IMR-90 (cell line): ENCODE measurements at regions not wholly inside any gene's neighbourhood (a gene's known extent, or its start where the extent isn't known, plus 50 kb on each side); places are given as distances from the start of the nearest gene placed in this dataset.
"Not testable (repeated sequence)": the region's sequence is repeated elsewhere in the genome, so short reads cannot be mapped to it uniquely, and the experiment has no call there.

Source experiments
- ATAC-seq: fragments of 200-7000 bp; cut with Tn5 transposase; 2 replicates; pipeline ENCODE4 v1.9.1; 2020; ENCODE audit warnings: low read depth, mild to moderate bottlenecking, moderate library complexity
- BruUV-seq: library from RNA; stranded (reverse); fragments of 400-500 nt; replicated peaks from 2 replicates; lab custom pipeline; 2021; lab: Mats Ljungman, UMichigan
- CTCF ChIA-PET: fragments of 300-600 bp; formaldehyde crosslinking; extraction: SDS; loops from one replicate; lab custom pipeline; 2021; ENCODE audit warnings: antibody characterized with exemption; lab: Yijun Ruan, JAX
- POLR2A ChIA-PET: fragments of 300-600 bp; sonication (Branson Sonifier 250); formaldehyde crosslinking; loops from one replicate; lab custom pipeline; 2022; ENCODE audit warnings: antibody characterized with exemption; ENCODE audit not compliant: unreplicated experiment; lab: Charles Lee
- DNase-seq: peaks from one replicate; pipeline ENCODE4 v3.0.0; 2013
- H2AFZ ChIP-seq: replicated peaks from 2 replicates; pipeline ENCODE3; 2013; ENCODE audit warnings: low read length, mild to moderate bottlenecking; ENCODE audit not compliant: poor library complexity
- H2AK5ac ChIP-seq: 2 replicates; pipeline ENCODE4 v1.6.1; 2013; ENCODE audit warnings: low read depth, low read length, inconsistent platforms
- H2AK9ac ChIP-seq: replicated peaks from 2 replicates; pipeline ENCODE3; 2013; ENCODE audit warnings: mild to moderate bottlenecking, low read depth, low read length, moderate library complexity; ENCODE audit not compliant: poor library complexity
- H2BK120ac ChIP-seq: 2 replicates; pipeline ENCODE4 v1.6.1; 2013; ENCODE audit warnings: low read depth, low read length, inconsistent platforms
- H2BK15ac ChIP-seq: 3 replicates; pipeline ENCODE4 v1.6.1; 2013; ENCODE audit warnings: low read depth, low read length, inconsistent platforms
- H2BK20ac ChIP-seq: 2 replicates; pipeline ENCODE4 v1.6.1; 2013; ENCODE audit warnings: low read depth, mild to moderate bottlenecking, inconsistent platforms, low read length, moderate library complexity
- H2BK5ac ChIP-seq: 2 replicates; pipeline ENCODE4 v1.6.1; 2013; ENCODE audit warnings: mild to moderate bottlenecking, low read depth, low read length, inconsistent platforms; ENCODE audit not compliant: poor library complexity, severe bottlenecking
- H3K14ac ChIP-seq: replicated peaks from 2 replicates; pipeline ENCODE4 v1.6.1; 2013; ENCODE audit warnings: low read depth, low read length, inconsistent platforms
- H3K18ac ChIP-seq: 2 replicates; pipeline ENCODE4 v1.6.1; 2013; ENCODE audit warnings: low read depth, low read length, control low read depth
- H3K23ac ChIP-seq: 2 replicates; pipeline ENCODE4 v1.6.1; 2013; ENCODE audit warnings: low read depth, low read length, inconsistent platforms
- H3K27ac ChIP-seq: 2 replicates; pipeline ENCODE4 v1.5.1; 2013; ENCODE audit warnings: mild to moderate bottlenecking, control low read depth, low read length; ENCODE audit not compliant: insufficient read depth
- H3K27me3 ChIP-seq: 2 replicates; pipeline ENCODE4 v1.6.1; 2013; ENCODE audit warnings: low read length; ENCODE audit not compliant: control insufficient read depth, insufficient read depth
- H3K36me3 ChIP-seq: 2 replicates; pipeline ENCODE4 v1.6.1; 2013; ENCODE audit warnings: low read length, mixed read lengths; ENCODE audit not compliant: control insufficient read depth, insufficient read depth
- H3K4ac ChIP-seq: 2 replicates; pipeline ENCODE4 v1.6.1; 2013; ENCODE audit warnings: low read depth, low read length, inconsistent platforms
- H3K4me1 ChIP-seq: 2 replicates; pipeline ENCODE4 v1.6.1; 2013; ENCODE audit warnings: low read length, mixed read lengths; ENCODE audit not compliant: control insufficient read depth, insufficient read depth
- H3K4me2 ChIP-seq: 2 replicates; pipeline ENCODE4 v1.6.1; 2013; ENCODE audit warnings: low read depth, mild to moderate bottlenecking, control low read depth, low read length, moderate library complexity
- H3K4me3 ChIP-seq: 2 replicates; pipeline ENCODE4 v1.5.1; 2013; ENCODE audit warnings: low read depth, mild to moderate bottlenecking, control low read depth, low read length, moderate library complexity; ENCODE audit not compliant: insufficient read depth
- H3K56ac ChIP-seq: 2 replicates; pipeline ENCODE4 v1.6.1; 2013; ENCODE audit warnings: low read length, inconsistent platforms; ENCODE audit not compliant: insufficient read depth; ENCODE audit errors: extremely low read depth
- H3K79me1 ChIP-seq, 2 experiments: 2 replicates each; pipeline ENCODE4 v1.6.1; 2013; ENCODE audit warnings: low read length in 2 of 2, inconsistent platforms in 1 of 2, low read depth in 1 of 2
- H3K9ac ChIP-seq: 2 replicates; pipeline ENCODE4 v1.6.1; 2013; ENCODE audit warnings: low read depth, low read length, control low read depth
- H3K9me1 ChIP-seq: 2 replicates; pipeline ENCODE4 v1.6.1; 2013; ENCODE audit warnings: low read length, inconsistent platforms; ENCODE audit not compliant: insufficient read depth
- H3K9me3 ChIP-seq: 2 replicates; pipeline ENCODE4 v1.6.1; 2013; ENCODE audit warnings: low read length; ENCODE audit not compliant: control insufficient read depth, insufficient read depth
- H4K20me1 ChIP-seq: 2 replicates; pipeline ENCODE4 v1.6.1; 2013; ENCODE audit warnings: low read length, inconsistent platforms; ENCODE audit not compliant: insufficient read depth
- H4K5ac ChIP-seq: 2 replicates; pipeline ENCODE4 v1.6.1; 2013; ENCODE audit warnings: mild to moderate bottlenecking, low read depth, low read length, control low read depth
- H4K8ac ChIP-seq, 2 experiments: 2 replicates each; pipeline ENCODE4 v1.6.1; 2013; ENCODE audit warnings: low read depth in 2 of 2, low read length in 2 of 2, control low read depth in 1 of 2, inconsistent platforms in 1 of 2
- H4K91ac ChIP-seq: 2 replicates; pipeline ENCODE4 v1.6.1; 2013; ENCODE audit warnings: low read depth, low read length, inconsistent platforms; ENCODE audit not compliant: insufficient read depth
- WGBS, 2 experiments: methylation state at CpG; one replicate each; pipeline versions ENCODE4 v1.1.5 to v1.1.7; 2013; ENCODE audit warnings: missing lambda C conversion rate in 2 of 2; ENCODE audit not compliant: insufficient read length in 1 of 2; ENCODE audit errors: extremely low coverage in 2 of 2; 5-methylcytosine and 5-hydroxymethylcytosine counted together
- dilution Hi-C: fragments of 300-500 bp; cut with HindIII; formaldehyde crosslinking; loops from one replicate; pipeline ENCODE4 v1.14.3; 2018; ENCODE audit warnings: low sequenced_read_pairs; ENCODE audit not compliant: unreplicated experiment
- in situ Hi-C: fragments of 300-500 bp; cut with MboI; formaldehyde crosslinking; loops from 3 replicates; pipeline ENCODE4 v1.14.3; 2019; ENCODE audit warnings: low sequenced_read_pairs, inconsistent platforms, mixed read lengths
- intact Hi-C: fragments of 100-400 bp; cut with micrococcal nuclease; formaldehyde crosslinking; loops from 2 replicates; pipeline ENCODE4 v1.10.0; 2022

DNA sequence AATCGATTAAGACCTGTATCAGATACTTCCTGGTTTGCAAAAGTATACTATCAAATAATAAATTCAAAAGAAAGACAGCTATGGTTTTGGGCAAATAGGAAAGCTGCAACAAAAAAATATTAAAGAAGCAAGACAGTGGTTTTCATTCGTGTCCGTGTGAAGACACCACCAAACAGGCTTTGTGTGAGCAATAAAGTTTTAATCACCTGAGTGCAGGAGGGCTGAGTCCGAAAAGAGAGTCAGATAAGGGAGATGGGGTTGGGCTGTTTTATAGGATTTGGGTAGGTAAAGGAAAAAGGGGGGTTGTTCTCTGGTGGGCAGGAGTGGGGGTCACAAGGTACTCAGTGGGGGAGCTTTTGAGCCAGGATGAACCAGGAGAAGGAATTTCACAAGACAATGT is 609.7 kb upstream of the LUZP2 start:
- ATAC-seq, H3K4ac ChIP-seq, BruUV-seq, H3K9me3 ChIP-seq, H3K4me3 ChIP-seq, H2AK5ac ChIP-seq, H3K27ac ChIP-seq, H3K27me3 ChIP-seq, H2BK20ac ChIP-seq, H3K4me1 ChIP-seq, H3K56ac ChIP-seq, H2AFZ ChIP-seq, H2BK120ac ChIP-seq, H4K20me1 ChIP-seq, H2BK5ac ChIP-seq, H3K9ac ChIP-seq, H3K9me1 ChIP-seq, DNase-seq, H4K5ac ChIP-seq, H3K36me3 ChIP-seq, dilution Hi-C loops, H3K23ac ChIP-seq, intact Hi-C loops, H4K8ac ChIP-seq, H3K18ac ChIP-seq, H4K91ac ChIP-seq, in situ Hi-C loops, H2BK15ac ChIP-seq, POLR2A ChIA-PET, H3K14ac ChIP-seq, CTCF ChIA-PET, H3K4me2 ChIP-seq, H3K79me1 ChIP-seq, H2AK9ac ChIP-seq: not testable (repeated sequence)
- 100% methylated on average over 2 of the region's 4 CpGs; no CpG with 5 or more reads in 1 of the 2 experiments for WGBS, 2 experiments
